Right lobe of liver (tissue), 6 donors: ENCODE measurements at regions not wholly inside any gene's neighbourhood (a gene's known extent, or its start where the extent isn't known, plus 50 kb on each side); places are given as distances from the start of the nearest gene placed in this dataset.

Experiments
- ATAC-seq, 4 donors: fragments of 200-7000 bp; cut with Tn5 transposase; one replicate each; pipeline ENCODE4 v1.9.1; 2020; ENCODE audit warnings: mild to moderate bottlenecking in 4 of 4, moderate library complexity in 4 of 4
- DNase-seq, 3 donors: peaks; one replicate each; pipeline ENCODE4 v3.0.0-alpha.2; 2020
- H3K27ac ChIP-seq, 3 donors: fragments of 200-600 bp; one replicate each; pipeline ENCODE4 v1.8.0; 2022
- H3K27me3 ChIP-seq, 2 donors: fragments of 200-600 bp; one replicate each; pipeline ENCODE4 v1.8.0; 2022
- H3K36me3 ChIP-seq, 4 donors: fragments of 200-600 bp; sonication (generic) in 1 of 4; one replicate each; pipeline versions ENCODE4 v1.5.1 to v1.8.0; 2017 to 2022; ENCODE audit warnings: control low read depth in 1 of 4
- H3K4me1 ChIP-seq, 4 donors: fragments of 200-600 bp; sonication (generic) in 1 of 4; one replicate each; pipeline versions ENCODE4 v1.5.1 to v1.8.0; 2017 to 2022; ENCODE audit warnings: control low read depth in 1 of 4
- H3K4me3 ChIP-seq, 3 donors: fragments of 200-600 bp; one replicate each; pipeline ENCODE4 v1.8.0; 2022
- H3K9me3 ChIP-seq, 4 donors: fragments of 200-600 bp; sonication (generic) in 1 of 4; one replicate each; pipeline versions ENCODE4 v1.5.1 to v1.8.0; 2017 to 2022; ENCODE audit warnings: control low read depth in 1 of 4
- CTCF ChIP-seq, 4 donors: fragments of 200-600 bp in 3 of 4; fragments of 450-650 bp in 1 of 4; IDR thresholded peaks; one replicate each; pipeline versions ENCODE4 v1.5.1 to v1.8.0; 2016 to 2022; ENCODE audit warnings: antibody characterized with exemption in 4 of 4, mild to moderate bottlenecking in 2 of 4
- POLR2A ChIP-seq: fragments of 450-650 bp; IDR thresholded peaks from one replicate; pipeline ENCODE4 v1.6.1; 2017; ENCODE audit warnings: antibody characterized with exemption, mild to moderate bottlenecking
- WGBS: methylation state at CpG from one replicate; pipeline ENCODE4 v1.1.6; 2018; ENCODE audit warnings: low coverage, low lambda C conversion rate; ENCODE audit not compliant: insufficient coverage; ENCODE audit errors: missing lambda C conversion rate; 5-methylcytosine and 5-hydroxymethylcytosine counted together
- intact Hi-C, 2 donors: fragments of 100-400 bp; cut with DNase I; formaldehyde crosslinking; loops; one replicate each; pipeline versions ENCODE4 v1.11.2 to v1.14.1; 2022
- donor health status: DM: no; HTN: yes; CAD: no.
- donor health status: DM: no; HTN: no; CAD: no.
- donor health status: DM: no; HTN: no; CAD: no.
- donor health status: DM: no; HTN: yes; CAD: no.
- donor health status: DM: no; HTN: yes; CAD: no.

DNA sequence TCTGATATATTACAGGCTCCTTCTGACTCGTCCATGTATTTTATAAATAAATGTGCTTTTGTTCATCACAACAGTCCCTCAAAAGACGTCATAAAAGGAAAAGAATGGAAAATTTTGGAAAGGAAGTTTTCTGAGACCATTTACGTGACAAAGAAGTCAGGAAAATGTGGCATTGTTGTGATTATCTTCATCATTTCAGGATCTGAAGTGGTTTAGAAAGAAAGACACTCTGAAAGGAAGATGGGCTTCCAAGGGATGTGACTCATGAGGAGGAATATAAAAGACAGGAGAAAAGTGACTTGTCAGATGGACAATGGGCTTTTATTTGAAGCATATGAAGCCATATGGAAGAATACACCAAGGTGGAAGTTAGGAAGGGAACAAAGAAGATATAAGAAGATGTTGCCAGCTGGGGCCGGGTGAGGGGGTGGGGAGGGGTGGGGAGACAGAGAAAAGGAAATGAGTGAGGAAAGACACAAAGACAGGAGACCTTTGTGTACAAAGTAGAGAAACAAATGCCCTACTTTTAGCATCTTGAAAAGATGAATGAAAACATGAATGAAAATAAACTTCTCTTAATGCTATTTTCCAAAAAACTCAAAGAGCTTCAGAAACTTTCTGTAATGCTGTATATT, 190.3 kb upstream of the PREP start:
- ATAC-seq (no peak), DNase-seq (no peak)
- Histone ChIP-seq H3K4me1 (no peaks in the 10 kb centered on the region), H3K36me3 (no peaks in the 10 kb centered on the region), H3K9me3 (no peaks in the 10 kb centered on the region), H3K4me3 (no peak overlapping the region), H3K27ac (no peak overlapping the region), H3K27me3 (no peaks in the 10 kb centered on the region)
- WGBS, result 31% methylated on average over 4 of the region's 4 CpGs
- intact Hi-C loops, result no loop called here
- TF ChIP-seq CTCF (IDR thresholded peaks at IDR 0.05) (no peak), POLR2A (no peak)

DNA sequence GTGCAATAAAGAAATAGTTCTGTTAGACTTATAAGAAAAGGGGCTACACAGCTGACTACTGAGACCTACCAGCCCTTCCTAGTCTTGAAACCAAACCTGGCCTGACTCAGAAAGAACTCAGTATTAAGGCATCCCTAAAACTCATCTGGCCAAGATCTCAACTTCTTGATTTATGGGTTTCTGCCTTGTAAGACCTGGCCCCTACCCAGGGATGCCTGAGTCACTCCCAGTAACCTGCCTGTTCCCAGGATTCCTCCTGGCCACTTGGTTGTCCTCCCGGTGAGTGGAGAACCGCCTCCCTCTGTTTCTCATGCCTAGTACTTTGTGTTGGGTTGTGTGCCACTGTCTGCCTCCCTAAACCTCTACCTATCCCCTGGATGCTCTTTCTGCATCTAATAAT, 189.4 kb upstream of the PREP start:
- 79% methylated on average over 2 of the region's 2 CpGs for WGBS
- H3K27ac ChIP-seq, result no peak overlapping the region

GRCh38 chr6:105591053-105591452, 188.2 kb upstream of the PREP start:
- Histone ChIP-seq H3K27me3 (no peaks in the 10 kb centered on the region), H3K9me3 (no peaks in the 10 kb centered on the region), H3K4me3 (no peak overlapping the region), H3K27ac (no peak overlapping the region), H3K4me1 (no peaks in the 10 kb centered on the region), H3K36me3 (no peaks in the 10 kb centered on the region)
- TF ChIP-seq CTCF (IDR thresholded peaks at IDR 0.05), result no peak
- no peak for TF ChIP-seq POLR2A
- DNase-seq (no peak), ATAC-seq (no peak)
- intact Hi-C loops, result no loop called here
- 60% methylated on average over 1 of the region's 2 CpGs for WGBS

More for the DNA sequence above, 189.4 kb upstream of the PREP start:
- no peak overlapping the region for H3K4me3 ChIP-seq
- ATAC-seq, result no peak
- DNase-seq, result no peak
- no peaks in the 10 kb centered on the region for H3K36me3 ChIP-seq
- intact Hi-C loops, result no loop called here
- no peaks in the 10 kb centered on the region for H3K4me1 ChIP-seq
- no peak for TF ChIP-seq CTCF (IDR thresholded peaks at IDR 0.05)
- TF ChIP-seq POLR2A, result no peak
- no peaks in the 10 kb centered on the region for H3K9me3 ChIP-seq
- no peaks in the 10 kb centered on the region for H3K27me3 ChIP-seq

- no peak for ATAC-seq
- no peaks in the 10 kb centered on the region for H3K36me3 ChIP-seq
- no peaks in the 10 kb centered on the region for H3K27me3 ChIP-seq
Measured at GRCh38 chr6:105588123-105588710, 185.3 kb upstream of the PREP start.

More at GRCh38 chr6:105588123-105588710, 185.3 kb upstream of the PREP start:
- no peak overlapping the region for H3K27ac ChIP-seq
- intact Hi-C loops, result no loop called here
- H3K9me3 ChIP-seq, result no peaks in the 10 kb centered on the region
- no peak overlapping the region for H3K4me3 ChIP-seq
- no peaks in the 10 kb centered on the region for H3K4me1 ChIP-seq
- no peak for DNase-seq
- TF ChIP-seq CTCF (IDR thresholded peaks at IDR 0.05) (no peak), POLR2A (no peak)
- 40% methylated on average over 6 of the region's 6 CpGs for WGBS
